IMR-90 (cell line): ENCODE measurements at regions not wholly inside any gene's neighbourhood (a gene's known extent, or its start where the extent isn't known, plus 50 kb on each side); places are given as distances from the start of the nearest gene placed in this dataset.

Experiments
- ATAC-seq: fragments of 200-7000 bp; cut with Tn5 transposase; 2 replicates; pipeline ENCODE4 v1.9.1; 2020; ENCODE audit warnings: low read depth, mild to moderate bottlenecking, moderate library complexity
- BruUV-seq: library from RNA; stranded (reverse); fragments of 400-500 nt; replicated peaks from 2 replicates; lab custom pipeline; 2021; lab: Mats Ljungman, UMichigan
- CTCF ChIA-PET: fragments of 300-600 bp; formaldehyde crosslinking; extraction: SDS; loops from one replicate; lab custom pipeline; 2021; ENCODE audit warnings: antibody characterized with exemption; lab: Yijun Ruan, JAX
- POLR2A ChIA-PET: fragments of 300-600 bp; sonication (Branson Sonifier 250); formaldehyde crosslinking; loops from one replicate; lab custom pipeline; 2022; ENCODE audit warnings: antibody characterized with exemption; ENCODE audit not compliant: unreplicated experiment; lab: Charles Lee
- DNase-seq: peaks from one replicate; pipeline ENCODE4 v3.0.0; 2013
- H2AFZ ChIP-seq: replicated peaks from 2 replicates; pipeline ENCODE3; 2013; ENCODE audit warnings: low read length, mild to moderate bottlenecking; ENCODE audit not compliant: poor library complexity
- H2AK5ac ChIP-seq: 2 replicates; pipeline ENCODE4 v1.6.1; 2013; ENCODE audit warnings: low read depth, low read length, inconsistent platforms
- H2AK9ac ChIP-seq: replicated peaks from 2 replicates; pipeline ENCODE3; 2013; ENCODE audit warnings: mild to moderate bottlenecking, low read depth, low read length, moderate library complexity; ENCODE audit not compliant: poor library complexity
- H2BK120ac ChIP-seq: 2 replicates; pipeline ENCODE4 v1.6.1; 2013; ENCODE audit warnings: low read depth, low read length, inconsistent platforms
- H2BK15ac ChIP-seq: 3 replicates; pipeline ENCODE4 v1.6.1; 2013; ENCODE audit warnings: low read depth, low read length, inconsistent platforms
- H2BK20ac ChIP-seq: 2 replicates; pipeline ENCODE4 v1.6.1; 2013; ENCODE audit warnings: low read depth, mild to moderate bottlenecking, inconsistent platforms, low read length, moderate library complexity
- H2BK5ac ChIP-seq: 2 replicates; pipeline ENCODE4 v1.6.1; 2013; ENCODE audit warnings: mild to moderate bottlenecking, low read depth, low read length, inconsistent platforms; ENCODE audit not compliant: poor library complexity, severe bottlenecking
- H3K14ac ChIP-seq: replicated peaks from 2 replicates; pipeline ENCODE4 v1.6.1; 2013; ENCODE audit warnings: low read depth, low read length, inconsistent platforms
- H3K18ac ChIP-seq: 2 replicates; pipeline ENCODE4 v1.6.1; 2013; ENCODE audit warnings: low read depth, low read length, control low read depth
- H3K23ac ChIP-seq: 2 replicates; pipeline ENCODE4 v1.6.1; 2013; ENCODE audit warnings: low read depth, low read length, inconsistent platforms
- H3K27ac ChIP-seq: 2 replicates; pipeline ENCODE4 v1.5.1; 2013; ENCODE audit warnings: mild to moderate bottlenecking, control low read depth, low read length; ENCODE audit not compliant: insufficient read depth
- H3K27me3 ChIP-seq: 2 replicates; pipeline ENCODE4 v1.6.1; 2013; ENCODE audit warnings: low read length; ENCODE audit not compliant: control insufficient read depth, insufficient read depth
- H3K36me3 ChIP-seq: 2 replicates; pipeline ENCODE4 v1.6.1; 2013; ENCODE audit warnings: low read length, mixed read lengths; ENCODE audit not compliant: control insufficient read depth, insufficient read depth
- H3K4ac ChIP-seq: 2 replicates; pipeline ENCODE4 v1.6.1; 2013; ENCODE audit warnings: low read depth, low read length, inconsistent platforms
- H3K4me1 ChIP-seq: 2 replicates; pipeline ENCODE4 v1.6.1; 2013; ENCODE audit warnings: low read length, mixed read lengths; ENCODE audit not compliant: control insufficient read depth, insufficient read depth
- H3K4me2 ChIP-seq: 2 replicates; pipeline ENCODE4 v1.6.1; 2013; ENCODE audit warnings: low read depth, mild to moderate bottlenecking, control low read depth, low read length, moderate library complexity
- H3K4me3 ChIP-seq: 2 replicates; pipeline ENCODE4 v1.5.1; 2013; ENCODE audit warnings: low read depth, mild to moderate bottlenecking, control low read depth, low read length, moderate library complexity; ENCODE audit not compliant: insufficient read depth
- H3K56ac ChIP-seq: 2 replicates; pipeline ENCODE4 v1.6.1; 2013; ENCODE audit warnings: low read length, inconsistent platforms; ENCODE audit not compliant: insufficient read depth; ENCODE audit errors: extremely low read depth
- H3K79me1 ChIP-seq, 2 experiments: 2 replicates each; pipeline ENCODE4 v1.6.1; 2013; ENCODE audit warnings: low read length in 2 of 2, inconsistent platforms in 1 of 2, low read depth in 1 of 2
- H3K9ac ChIP-seq: 2 replicates; pipeline ENCODE4 v1.6.1; 2013; ENCODE audit warnings: low read depth, low read length, control low read depth
- H3K9me1 ChIP-seq: 2 replicates; pipeline ENCODE4 v1.6.1; 2013; ENCODE audit warnings: low read length, inconsistent platforms; ENCODE audit not compliant: insufficient read depth
- H3K9me3 ChIP-seq: 2 replicates; pipeline ENCODE4 v1.6.1; 2013; ENCODE audit warnings: low read length; ENCODE audit not compliant: control insufficient read depth, insufficient read depth
- H4K20me1 ChIP-seq: 2 replicates; pipeline ENCODE4 v1.6.1; 2013; ENCODE audit warnings: low read length, inconsistent platforms; ENCODE audit not compliant: insufficient read depth
- H4K5ac ChIP-seq: 2 replicates; pipeline ENCODE4 v1.6.1; 2013; ENCODE audit warnings: mild to moderate bottlenecking, low read depth, low read length, control low read depth
- H4K8ac ChIP-seq, 2 experiments: 2 replicates each; pipeline ENCODE4 v1.6.1; 2013; ENCODE audit warnings: low read depth in 2 of 2, low read length in 2 of 2, control low read depth in 1 of 2, inconsistent platforms in 1 of 2
- H4K91ac ChIP-seq: 2 replicates; pipeline ENCODE4 v1.6.1; 2013; ENCODE audit warnings: low read depth, low read length, inconsistent platforms; ENCODE audit not compliant: insufficient read depth
- MAFK ChIP-seq: IDR thresholded peaks from 2 replicates; pipeline ENCODE4 v1.6.1; 2012; ENCODE audit warnings: low read depth, low read length, improper control_type of control experiment
- RAD21 ChIP-seq: IDR thresholded peaks from 2 replicates; pipeline ENCODE4 v1.6.1; 2012; ENCODE audit warnings: low read length, improper control_type of control experiment
- RFX5 ChIP-seq: IDR thresholded peaks from 2 replicates; pipeline ENCODE4 v1.8.0; 2012; ENCODE audit warnings: low read depth, mild to moderate bottlenecking, low read length, moderate library complexity
- SMC3 ChIP-seq: fragments of 150-350 bp; IDR thresholded peaks from 2 replicates; pipeline ENCODE4 v1.6.1; 2016; ENCODE audit warnings: low read depth, mild to moderate bottlenecking, antibody characterized with exemption, low read length, moderate library complexity
- WGBS, 2 experiments: methylation state at CpG; one replicate each; pipeline versions ENCODE4 v1.1.5 to v1.1.7; 2013; ENCODE audit warnings: missing lambda C conversion rate in 2 of 2; ENCODE audit not compliant: insufficient read length in 1 of 2; ENCODE audit errors: extremely low coverage in 2 of 2; 5-methylcytosine and 5-hydroxymethylcytosine counted together
- dilution Hi-C: fragments of 300-500 bp; cut with HindIII; formaldehyde crosslinking; loops from one replicate; pipeline ENCODE4 v1.14.3; 2018; ENCODE audit warnings: low sequenced_read_pairs; ENCODE audit not compliant: unreplicated experiment
- in situ Hi-C: fragments of 300-500 bp; cut with MboI; formaldehyde crosslinking; loops from 3 replicates; pipeline ENCODE4 v1.14.3; 2019; ENCODE audit warnings: low sequenced_read_pairs, inconsistent platforms, mixed read lengths
- intact Hi-C: fragments of 100-400 bp; cut with micrococcal nuclease; formaldehyde crosslinking; loops from 2 replicates; pipeline ENCODE4 v1.10.0; 2022

DNA sequence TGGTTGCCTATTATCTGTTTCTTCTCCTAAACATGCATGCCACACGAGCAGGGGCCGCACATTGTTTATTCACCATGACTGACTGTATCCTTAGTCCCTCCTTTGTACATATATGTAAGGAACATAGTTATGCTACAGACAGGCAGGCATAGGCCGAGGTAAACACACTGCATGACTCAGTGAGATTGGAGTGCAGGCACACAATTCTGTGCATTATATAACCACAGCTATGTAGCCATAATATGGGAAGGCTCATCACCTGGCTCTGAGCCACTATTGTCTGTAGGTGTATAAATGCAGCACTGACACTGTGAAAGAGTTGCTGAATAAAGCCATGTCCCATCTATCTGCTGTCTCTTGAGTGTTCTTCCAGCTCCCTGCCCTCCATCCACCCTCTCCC is 431.6 kb downstream of the IDS start:
- BruUV-seq: no TSS peak
- no peak overlapping the region for H2BK15ac ChIP-seq
- intact Hi-C loops: no loop called here
- no peak overlapping the region for H2BK120ac ChIP-seq
- no peak overlapping the region for H2AFZ ChIP-seq
- H4K20me1 ChIP-seq: no peaks in the 10 kb centered on the region
- dilution Hi-C loops: no loop called here
- no peak overlapping the region for H2AK9ac ChIP-seq
- no peaks in the 10 kb centered on the region for H3K79me1 ChIP-seq
- no peak overlapping the region for H3K27ac ChIP-seq
- ChIA-PET CTCF (no interaction called here), POLR2A (no interaction called here)
- no peaks in the 10 kb centered on the region for H3K4me1 ChIP-seq
- no peak overlapping the region for H3K56ac ChIP-seq
- H3K4ac ChIP-seq: no peak overlapping the region
- H4K91ac ChIP-seq: no peak overlapping the region
- H3K27me3 ChIP-seq: no peaks in the 10 kb centered on the region
- no CpG with 5 or more reads among the region's 3 CpGs for WGBS, 2 experiments
- H3K9me1 ChIP-seq: no peaks in the 10 kb centered on the region
- no peak overlapping the region for H3K14ac ChIP-seq
- H2BK20ac ChIP-seq: no peak overlapping the region
- no peak overlapping the region for H3K9ac ChIP-seq
- no peaks in the 10 kb centered on the region for H3K36me3 ChIP-seq
- H4K5ac ChIP-seq: no peak overlapping the region
- no peak for ATAC-seq
- H3K23ac ChIP-seq: no peak overlapping the region
- no peak overlapping the region for H3K4me3 ChIP-seq
- no peak overlapping the region for H3K18ac ChIP-seq
- no peak for TF ChIP-seq SMC3
- TF ChIP-seq RAD21: no peak
- TF ChIP-seq MAFK: no peak
- no peak for TF ChIP-seq RFX5
- no peak overlapping the region for H2BK5ac ChIP-seq
- peaks cover 6% of the 10 kb centered on the region; the same call in 1 of the 2 replicates for H3K9me3 ChIP-seq
- no peak overlapping the region for H3K4me2 ChIP-seq
- no peak overlapping the region for H2AK5ac ChIP-seq
- H4K8ac ChIP-seq: no peak overlapping the region
- in situ Hi-C loops: no loop called here
- no peak for DNase-seq
